HEK293T (cell line): ENCODE measurements at regions not wholly inside any gene's neighbourhood (a gene's known extent, or its start where the extent isn't known, plus 50 kb on each side); places are given as distances from the start of the nearest gene placed in this dataset.

Experiments
- ARNT ChIP-seq: fragments of 450-650 bp; IDR thresholded peaks from 2 replicates; pipeline ENCODE4 v1.6.1; 2017; ENCODE audit warnings: mild to moderate bottlenecking
- BHLHE40 ChIP-seq: fragments of 450-650 bp; IDR thresholded peaks from 2 replicates; pipeline ENCODE4 v1.6.1; 2016; ENCODE audit warnings: mild to moderate bottlenecking, moderate library complexity, borderline replicate concordance
- ELF4 ChIP-seq: fragments of 450-650 bp; IDR thresholded peaks from 2 replicates; pipeline ENCODE4 v1.6.1; 2017; ENCODE audit warnings: antibody characterized with exemption
- FOXM1 ChIP-seq: fragments of 450-650 bp; IDR thresholded peaks from 2 replicates; pipeline ENCODE4 v1.6.1; 2017; ENCODE audit warnings: mild to moderate bottlenecking, borderline replicate concordance
- SP1 ChIP-seq: fragments of 450-650 bp; IDR thresholded peaks from 2 replicates; pipeline ENCODE4 v1.6.1; 2017
- SUZ12 ChIP-seq: fragments of 450-650 bp; IDR thresholded peaks from 2 replicates; pipeline ENCODE4 v1.6.1; 2016; ENCODE audit warnings: mild to moderate bottlenecking
- TARDBP ChIP-seq: fragments of 450-650 bp; IDR thresholded peaks from 2 replicates; pipeline ENCODE4 v1.6.1; 2016

- TF ChIP-seq SUZ12 (no peak), TARDBP (no peak), SP1 (no peak), FOXM1 (no peak), ARNT (no peak), BHLHE40 (no peak), ELF4 (no peak)
These were observed 737.2 kb downstream of the CDH11 start for GRCh38 chr16:64384636-64385035.
